Nephron progenitor cell (in vitro differentiated cells): ENCODE measurements at regions not wholly inside any gene's neighbourhood (a gene's known extent, or its start where the extent isn't known, plus 50 kb on each side); places are given as distances from the start of the nearest gene placed in this dataset.

Source experiments
- DNase-seq: peaks from one replicate; pipeline ENCODE4 v3.0.0; 2021
- H3K27ac Mint-ChIP-seq: 2 replicates; pipeline ENCODE4 v1.8.0; 2021; ENCODE audit warnings: mild to moderate bottlenecking, moderate library complexity, mixed read lengths
- H3K27me3 Mint-ChIP-seq: 2 replicates; pipeline ENCODE4 v1.8.0; 2021; ENCODE audit warnings: mild to moderate bottlenecking, low read depth, mixed read lengths; ENCODE audit not compliant: poor library complexity
- H3K36me3 Mint-ChIP-seq: 2 replicates; pipeline ENCODE4 v1.8.0; 2021; ENCODE audit warnings: low read depth, mixed read lengths
- H3K4me1 Mint-ChIP-seq: 2 replicates; pipeline ENCODE4 v1.8.0; 2021; ENCODE audit warnings: mixed read lengths
- H3K4me3 Mint-ChIP-seq: 2 replicates; pipeline ENCODE4 v1.8.0; 2021; ENCODE audit warnings: mild to moderate bottlenecking, moderate library complexity, mixed read lengths
- H3K9me3 Mint-ChIP-seq: 2 replicates; pipeline ENCODE4 v1.8.0; 2021; ENCODE audit warnings: mild to moderate bottlenecking, moderate library complexity, mixed read lengths
- TF ChIP-seq, protein P1 (sequence below): fragments of 200-600 bp; sonication (generic); IDR thresholded peaks from 2 replicates; pipeline ENCODE4 v1.5.0; 2021; ENCODE audit warnings: antibody characterized with exemption

DNA sequence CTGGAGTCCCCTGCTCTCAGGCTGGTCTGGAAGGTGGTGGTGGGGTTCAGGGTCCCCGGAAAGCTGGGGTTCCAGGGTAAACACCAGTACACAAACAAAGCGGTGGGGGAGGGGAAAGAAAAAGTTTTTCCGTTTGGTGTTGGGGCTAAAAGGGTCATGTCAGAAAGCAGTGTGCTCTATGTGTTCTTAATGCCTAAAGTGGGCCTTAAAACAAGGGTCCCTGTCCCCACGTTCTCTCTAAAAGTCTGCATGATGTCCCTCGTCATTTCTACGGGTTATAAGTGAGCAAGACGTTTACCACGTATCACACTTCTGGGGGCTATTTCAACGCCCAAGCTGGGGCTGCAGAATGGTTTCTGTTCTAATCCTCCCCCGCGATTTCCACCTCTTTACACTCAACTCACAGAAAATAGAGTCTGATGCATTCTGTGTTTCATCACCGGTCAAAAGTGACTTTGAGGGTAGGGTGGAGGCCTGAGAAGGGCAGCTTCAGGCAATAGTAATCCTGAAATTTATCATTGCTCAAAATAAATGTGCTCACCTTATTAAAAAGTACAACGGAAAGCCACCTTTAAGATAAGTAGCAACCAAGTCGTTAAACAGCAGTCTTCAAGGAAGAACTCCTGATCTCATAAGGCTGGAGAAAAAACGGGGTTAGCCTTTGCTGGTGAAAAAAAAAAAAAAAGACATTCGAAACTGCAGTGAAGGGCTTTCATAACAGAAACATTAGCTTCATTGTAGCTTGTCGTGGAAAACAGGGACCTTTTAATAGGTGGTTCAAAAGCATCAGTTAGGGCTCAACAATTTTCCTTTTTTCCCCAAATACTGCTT is 63.9 kb upstream of the PTGR2 start:
- H3K27me3 Mint-ChIP-seq = no peaks in the 10 kb centered on the region
- no peak for DNase-seq
- H3K4me3 Mint-ChIP-seq = peak overlapping the region; percentile 90
- peak overlapping the region; percentile 99 for H3K27ac Mint-ChIP-seq
- TF ChIP-seq, protein P1, sequence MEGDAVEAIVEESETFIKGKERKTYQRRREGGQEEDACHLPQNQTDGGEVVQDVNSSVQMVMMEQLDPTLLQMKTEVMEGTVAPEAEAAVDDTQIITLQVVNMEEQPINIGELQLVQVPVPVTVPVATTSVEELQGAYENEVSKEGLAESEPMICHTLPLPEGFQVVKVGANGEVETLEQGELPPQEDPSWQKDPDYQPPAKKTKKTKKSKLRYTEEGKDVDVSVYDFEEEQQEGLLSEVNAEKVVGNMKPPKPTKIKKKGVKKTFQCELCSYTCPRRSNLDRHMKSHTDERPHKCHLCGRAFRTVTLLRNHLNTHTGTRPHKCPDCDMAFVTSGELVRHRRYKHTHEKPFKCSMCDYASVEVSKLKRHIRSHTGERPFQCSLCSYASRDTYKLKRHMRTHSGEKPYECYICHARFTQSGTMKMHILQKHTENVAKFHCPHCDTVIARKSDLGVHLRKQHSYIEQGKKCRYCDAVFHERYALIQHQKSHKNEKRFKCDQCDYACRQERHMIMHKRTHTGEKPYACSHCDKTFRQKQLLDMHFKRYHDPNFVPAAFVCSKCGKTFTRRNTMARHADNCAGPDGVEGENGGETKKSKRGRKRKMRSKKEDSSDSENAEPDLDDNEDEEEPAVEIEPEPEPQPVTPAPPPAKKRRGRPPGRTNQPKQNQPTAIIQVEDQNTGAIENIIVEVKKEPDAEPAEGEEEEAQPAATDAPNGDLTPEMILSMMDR = no peak
- peaks cover 90% of the 10 kb centered on the region for H3K4me1 Mint-ChIP-seq
- no peaks in the 10 kb centered on the region for H3K36me3 Mint-ChIP-seq
- no peaks in the 10 kb centered on the region for H3K9me3 Mint-ChIP-seq

DNA sequence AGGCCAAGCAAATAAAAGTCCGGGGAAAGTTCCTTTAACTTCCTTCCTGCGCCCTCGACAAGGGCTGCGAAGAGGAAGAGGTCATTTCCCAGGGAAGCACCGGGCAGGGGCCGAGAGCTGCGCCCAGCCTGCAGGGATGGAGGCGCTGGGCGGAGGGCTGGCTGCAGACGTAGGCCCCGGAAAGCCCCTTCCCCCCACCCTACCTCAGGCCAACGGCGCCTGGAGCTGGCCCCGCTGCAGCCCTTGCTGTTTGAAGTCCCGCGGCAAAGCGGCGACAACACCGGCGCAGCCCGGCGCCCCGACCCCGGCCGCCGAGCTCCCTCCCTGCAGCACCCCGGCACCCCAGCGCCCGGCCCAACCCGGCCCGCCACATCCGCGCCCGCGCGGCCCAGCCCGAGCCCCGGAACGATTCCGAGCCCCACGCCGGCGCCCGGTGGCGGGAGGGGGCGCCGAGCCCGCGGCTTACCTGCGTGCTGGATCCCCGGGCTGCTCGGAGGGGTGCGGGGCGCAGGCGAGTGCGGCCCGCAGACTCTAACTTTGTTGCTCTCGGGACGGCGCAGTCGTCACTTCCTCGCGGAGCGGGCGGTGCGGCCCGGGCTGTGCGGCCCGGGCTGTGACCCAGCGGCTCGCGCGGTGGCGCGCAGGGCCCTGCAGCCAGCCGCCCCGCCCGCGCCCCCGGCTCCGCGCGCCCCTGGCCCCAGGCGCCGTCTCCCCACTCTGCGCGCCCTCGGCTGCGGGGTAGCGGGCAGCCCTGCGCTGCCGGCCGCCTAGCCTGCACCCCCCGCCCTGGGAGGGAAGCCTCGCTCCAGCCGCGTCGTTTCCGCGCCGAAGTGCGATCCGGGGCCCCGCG is 64.8 kb upstream of the PTGR2 start:
- Mint-ChIP-seq H3K4me1 (peaks cover 85% of the 10 kb centered on the region), H3K4me3 (peak overlapping the region; percentile 90), H3K27ac (peak overlapping the region; percentile 99), H3K27me3 (no peaks in the 10 kb centered on the region), H3K9me3 (no peaks in the 10 kb centered on the region), H3K36me3 (no peaks in the 10 kb centered on the region)
- peak; percentile 73 for DNase-seq
- TF ChIP-seq, protein P1 = no peak

DNA sequence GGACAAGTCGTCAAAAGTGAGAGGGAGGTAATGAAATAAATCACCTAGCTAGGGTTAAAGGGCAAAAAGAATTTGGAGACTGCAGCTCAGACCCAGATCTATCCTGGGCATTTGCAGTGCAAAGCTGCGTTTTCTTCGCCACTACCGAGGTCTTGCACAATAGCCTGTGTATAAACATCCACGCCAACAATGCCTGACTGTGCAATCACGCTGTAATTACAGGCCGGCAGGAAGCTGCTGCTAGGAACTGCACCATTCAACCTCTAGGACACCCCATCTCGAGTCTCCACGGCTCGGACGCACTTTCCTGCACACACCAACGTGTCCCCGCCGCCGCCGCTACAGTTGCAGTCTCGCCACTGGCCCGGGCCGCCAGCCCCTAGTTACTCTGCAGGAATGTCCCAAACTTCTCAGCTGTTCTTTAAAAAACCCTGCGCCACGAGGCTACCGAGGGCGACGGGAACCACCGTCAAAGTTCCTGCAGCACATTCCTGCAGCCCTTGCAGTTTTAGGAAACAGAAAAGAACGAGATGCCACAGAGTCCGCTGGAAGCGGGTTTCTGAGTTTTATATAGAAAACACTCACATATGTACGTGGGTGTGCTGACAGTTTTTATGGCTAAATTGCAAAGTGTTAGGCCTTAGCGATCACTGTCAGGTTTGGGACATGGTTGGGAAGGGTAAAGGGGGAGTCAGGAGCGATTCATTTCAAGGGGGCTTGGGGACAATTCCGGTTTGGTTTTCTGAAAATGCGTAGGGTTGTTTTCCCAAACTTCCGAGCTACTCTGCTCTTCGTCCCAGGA is 65.6 kb upstream of the PTGR2 start:
- peaks cover 3% of the 10 kb centered on the region for H3K36me3 Mint-ChIP-seq
- no peaks in the 10 kb centered on the region for H3K27me3 Mint-ChIP-seq
- peak overlapping the region; percentile 88 for H3K4me3 Mint-ChIP-seq
- peak; percentile 70 for DNase-seq
- no peaks in the 10 kb centered on the region for H3K9me3 Mint-ChIP-seq
- TF ChIP-seq, protein P1 = no peak
- H3K4me1 Mint-ChIP-seq = peaks cover 77% of the 10 kb centered on the region
- H3K27ac Mint-ChIP-seq = peak overlapping the region; percentile 99

DNA sequence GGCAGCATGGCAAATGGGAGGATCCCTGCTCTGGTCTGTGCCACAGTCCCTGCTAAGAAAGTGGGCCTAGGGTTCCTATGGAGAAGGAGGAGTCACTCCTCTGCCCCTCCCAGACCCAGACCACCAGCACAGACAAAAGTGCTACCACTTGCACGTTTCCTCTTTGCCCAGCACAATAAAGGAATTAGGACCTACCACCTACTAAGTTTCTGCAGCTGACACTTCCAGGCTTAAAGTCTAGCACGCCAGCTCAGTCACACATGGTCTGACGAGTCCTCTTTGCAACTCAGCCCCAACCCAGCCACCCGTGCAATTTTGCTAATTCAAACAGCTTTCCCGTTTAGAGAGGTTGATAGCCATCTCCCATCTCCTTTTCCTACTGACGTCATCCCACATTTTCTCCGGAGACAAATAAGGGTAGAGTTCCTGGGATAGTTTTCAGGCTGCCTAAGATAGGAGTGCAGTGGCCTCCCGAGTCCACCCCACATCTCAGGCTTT is 66.2 kb upstream of the PTGR2 start:
- Mint-ChIP-seq H3K36me3 (peaks cover 10% of the 10 kb centered on the region), H3K9me3 (no peaks in the 10 kb centered on the region), H3K27me3 (no peaks in the 10 kb centered on the region), H3K27ac (peak overlapping the region; percentile 99), H3K4me1 (peaks cover 80% of the 10 kb centered on the region), H3K4me3 (peak overlapping the region; percentile 88)
- TF ChIP-seq, protein P1 = no peak
- DNase-seq = peak; percentile 50

DNA sequence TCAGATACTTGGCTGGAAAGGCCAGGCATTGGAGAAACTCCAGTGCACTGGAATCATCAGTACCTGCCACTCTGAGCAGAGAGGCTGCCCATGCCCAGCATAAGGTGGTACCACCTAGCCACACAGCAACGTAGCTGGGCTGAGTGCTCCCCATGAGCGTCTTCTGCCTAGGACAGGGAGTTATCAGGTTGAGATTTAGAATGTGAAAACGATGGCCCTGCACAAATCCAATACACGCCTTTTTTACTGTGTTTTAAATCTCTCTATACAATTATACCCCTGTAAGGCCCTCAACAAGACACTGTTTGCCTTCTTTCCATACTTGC is 66.7 kb upstream of the PTGR2 start:
- TF ChIP-seq, protein P1 = no peak
- peak overlapping the region; percentile 88 for H3K4me3 Mint-ChIP-seq
- peaks cover 14% of the 10 kb centered on the region for H3K36me3 Mint-ChIP-seq
- DNase-seq = no peak
- H3K9me3 Mint-ChIP-seq = no peaks in the 10 kb centered on the region
- H3K27ac Mint-ChIP-seq = peak overlapping the region; percentile 99
- H3K4me1 Mint-ChIP-seq = peaks cover 80% of the 10 kb centered on the region
- H3K27me3 Mint-ChIP-seq = no peaks in the 10 kb centered on the region
